RWPE2 (cell line): ENCODE measurements at regions not wholly inside any gene's neighbourhood (a gene's known extent, or its start where the extent isn't known, plus 50 kb on each side); places are given as distances from the start of the nearest gene placed in this dataset.
A peak's percentile ranks its signal among the peaks of the same experiment; 100 is the strongest.
"Not testable (repeated sequence)": the region's sequence is repeated elsewhere in the genome, so short reads cannot be mapped to it uniquely, and the experiment has no call there.

ENCODE experiments used
- ATAC-seq: fragments of 200-7000 bp; cut with Tn5 transposase; 3 replicates; pipeline ENCODE4 v1.9.1; 2021; ENCODE audit warnings: low read depth
- DNase-seq: peaks from one replicate; pipeline ENCODE4 v3.0.0-alpha.2; 2020; ENCODE audit warnings: low spot score
- H3K27ac ChIP-seq: fragments of 450-650 bp; 2 replicates; pipeline ENCODE4 v1.5.1; 2017; ENCODE audit warnings: mild to moderate bottlenecking; ENCODE audit not compliant: poor library complexity, severe bottlenecking
- H3K27me3 ChIP-seq: fragments of 250-450 bp; sonication (Bioruptor Pico); 2 replicates; pipeline ENCODE4 v1.5.1; 2021; ENCODE audit warnings: mild to moderate bottlenecking, moderate library complexity; ENCODE audit not compliant: insufficient read depth, poor library complexity, severe bottlenecking
- H3K36me3 ChIP-seq: fragments of 250-450 bp; sonication (Bioruptor Pico); 2 replicates; pipeline ENCODE4 v1.5.1; 2020; ENCODE audit warnings: low read depth, mild to moderate bottlenecking, moderate library complexity
- H3K4me1 ChIP-seq: fragments of 250-450 bp; sonication (Bioruptor Pico); 2 replicates; pipeline ENCODE4 v1.5.1; 2021; ENCODE audit warnings: mild to moderate bottlenecking, moderate library complexity; ENCODE audit not compliant: insufficient read depth, poor library complexity, severe bottlenecking
- H3K4me3 ChIP-seq: fragments of 250-450 bp; sonication (Bioruptor Pico); 2 replicates; pipeline ENCODE4 v1.5.1; 2021; ENCODE audit warnings: mild to moderate bottlenecking, moderate library complexity; ENCODE audit not compliant: severe bottlenecking
- H3K9me3 ChIP-seq: fragments of 250-450 bp; sonication (Bioruptor Pico); 2 replicates; pipeline ENCODE4 v1.5.1; 2021; ENCODE audit warnings: mild to moderate bottlenecking, moderate library complexity; ENCODE audit not compliant: severe bottlenecking
- TF ChIP-seq, protein P1 (sequence below): fragments of 450-650 bp; IDR thresholded peaks from one replicate; pipeline ENCODE4 v1.5.1; 2017; ENCODE audit warnings: mild to moderate bottlenecking, moderate library complexity; ENCODE audit not compliant: poor library complexity, severe bottlenecking

DNA sequence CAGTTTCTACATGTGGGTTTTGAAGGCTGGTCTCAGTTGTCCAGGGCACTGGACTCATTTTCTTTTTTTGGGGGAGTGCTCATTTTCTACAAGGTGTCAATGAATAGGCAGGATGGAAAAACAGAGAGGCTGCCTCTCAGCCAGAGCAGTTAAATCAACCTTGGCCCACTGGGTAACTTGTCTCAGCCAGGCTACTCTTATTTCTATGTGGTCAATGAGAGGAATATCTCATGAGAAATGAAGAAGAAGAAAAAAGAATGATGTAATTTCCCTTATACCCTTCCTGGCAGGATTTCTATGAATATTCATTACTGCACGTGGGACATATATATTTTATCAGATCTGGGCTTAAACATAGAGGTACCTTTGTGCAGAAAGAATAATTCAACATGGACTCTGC is 155.2 kb upstream of the E2F7 start:
- ATAC-seq: no peak

DNA sequence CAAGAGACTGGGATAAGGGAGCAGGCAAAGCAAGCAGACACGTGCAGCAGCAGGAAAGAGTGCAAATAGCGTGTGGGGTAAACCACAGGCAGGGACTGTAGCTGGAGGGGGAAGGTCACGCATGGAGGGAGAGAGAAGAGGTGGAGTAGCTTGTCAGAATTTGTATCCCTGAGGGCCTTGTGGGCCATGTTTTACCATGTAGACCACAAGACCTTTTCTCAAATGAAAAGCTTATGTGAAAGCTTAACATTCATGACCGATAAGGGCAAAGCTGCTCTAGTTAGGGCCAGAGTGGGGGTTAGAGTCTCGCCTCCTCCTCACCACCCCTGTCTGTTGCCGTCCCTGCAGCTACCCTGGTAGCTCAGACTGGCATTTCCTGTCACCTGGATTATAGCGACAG is 152.9 kb upstream of the E2F7 start:
- no peaks in the 10 kb centered on the region for H3K9me3 ChIP-seq
- no peak overlapping the region for H3K4me3 ChIP-seq
- H3K27me3 ChIP-seq: no peaks in the 10 kb centered on the region
- peaks cover 12% of the 10 kb centered on the region for H3K4me1 ChIP-seq
- TF ChIP-seq, protein P1, sequence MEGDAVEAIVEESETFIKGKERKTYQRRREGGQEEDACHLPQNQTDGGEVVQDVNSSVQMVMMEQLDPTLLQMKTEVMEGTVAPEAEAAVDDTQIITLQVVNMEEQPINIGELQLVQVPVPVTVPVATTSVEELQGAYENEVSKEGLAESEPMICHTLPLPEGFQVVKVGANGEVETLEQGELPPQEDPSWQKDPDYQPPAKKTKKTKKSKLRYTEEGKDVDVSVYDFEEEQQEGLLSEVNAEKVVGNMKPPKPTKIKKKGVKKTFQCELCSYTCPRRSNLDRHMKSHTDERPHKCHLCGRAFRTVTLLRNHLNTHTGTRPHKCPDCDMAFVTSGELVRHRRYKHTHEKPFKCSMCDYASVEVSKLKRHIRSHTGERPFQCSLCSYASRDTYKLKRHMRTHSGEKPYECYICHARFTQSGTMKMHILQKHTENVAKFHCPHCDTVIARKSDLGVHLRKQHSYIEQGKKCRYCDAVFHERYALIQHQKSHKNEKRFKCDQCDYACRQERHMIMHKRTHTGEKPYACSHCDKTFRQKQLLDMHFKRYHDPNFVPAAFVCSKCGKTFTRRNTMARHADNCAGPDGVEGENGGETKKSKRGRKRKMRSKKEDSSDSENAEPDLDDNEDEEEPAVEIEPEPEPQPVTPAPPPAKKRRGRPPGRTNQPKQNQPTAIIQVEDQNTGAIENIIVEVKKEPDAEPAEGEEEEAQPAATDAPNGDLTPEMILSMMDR: no peak
- H3K27ac ChIP-seq: no peak overlapping the region
- DNase-seq: no peak
- no peak for ATAC-seq
- no peaks in the 10 kb centered on the region for H3K36me3 ChIP-seq

More for the DNA sequence above, 155.2 kb upstream of the E2F7 start:
- TF ChIP-seq, protein P1: no peak
- Histone ChIP-seq H3K9me3 (no peaks in the 10 kb centered on the region), H3K27me3 (no peaks in the 10 kb centered on the region), H3K27ac (no peak overlapping the region), H3K4me1 (no peaks in the 10 kb centered on the region), H3K4me3 (no peak overlapping the region), H3K36me3 (no peaks in the 10 kb centered on the region)
- no peak for DNase-seq

DNA sequence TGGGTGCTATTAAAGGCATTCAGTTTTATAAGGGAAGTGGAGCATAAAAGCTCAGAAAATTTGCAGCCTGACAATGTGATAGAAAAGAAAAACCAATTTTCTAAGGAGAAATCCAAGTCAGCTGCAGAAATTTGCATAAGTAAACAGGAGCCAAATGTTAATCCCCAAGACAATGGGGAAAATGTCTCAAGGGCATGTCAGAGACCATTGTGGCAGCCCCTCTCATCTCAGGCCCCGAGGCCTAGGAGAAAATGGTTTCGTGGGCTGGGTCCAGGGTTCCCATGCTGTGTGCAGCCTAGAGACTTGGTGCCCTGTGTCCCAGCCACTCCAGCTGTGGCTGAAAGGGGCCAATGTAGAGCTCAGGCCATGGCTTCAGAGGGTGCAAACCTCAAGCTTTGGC is 150.8 kb upstream of the E2F7 start:
- not testable (repeated sequence) for ATAC-seq, H3K27ac ChIP-seq, H3K4me3 ChIP-seq, H3K9me3 ChIP-seq, DNase-seq, H3K36me3 ChIP-seq, H3K27me3 ChIP-seq
- H3K4me1 ChIP-seq: peaks cover 12% of the 10 kb centered on the region

DNA sequence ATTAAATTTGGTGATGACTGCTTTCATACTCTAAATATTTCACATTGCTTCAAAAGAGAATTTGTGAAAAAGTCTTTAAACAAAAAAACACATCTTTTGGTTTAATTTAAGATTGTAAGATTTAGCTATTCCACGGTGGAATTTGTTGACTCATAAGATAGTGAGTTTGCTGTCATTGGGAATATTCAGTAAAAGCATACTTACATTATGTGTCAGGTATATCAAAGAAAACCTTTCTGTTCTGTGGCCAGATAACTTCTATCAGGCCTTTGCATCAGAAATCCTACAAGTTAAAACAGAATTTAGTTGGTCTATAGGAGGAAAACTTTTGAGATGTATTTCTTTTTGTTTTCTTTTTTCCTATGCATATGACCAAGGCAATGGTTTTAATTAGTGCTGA is 148.8 kb upstream of the E2F7 start:
- Histone ChIP-seq H3K4me3 (no peak overlapping the region), H3K27ac (no peak overlapping the region), H3K4me1 (peaks cover 12% of the 10 kb centered on the region), H3K27me3 (no peaks in the 10 kb centered on the region), H3K36me3 (no peaks in the 10 kb centered on the region), H3K9me3 (no peaks in the 10 kb centered on the region)
- ATAC-seq (peak; percentile 61; the same call in 1 of the 3 replicates), DNase-seq (no peak)
- TF ChIP-seq, protein P1: no peak

DNA sequence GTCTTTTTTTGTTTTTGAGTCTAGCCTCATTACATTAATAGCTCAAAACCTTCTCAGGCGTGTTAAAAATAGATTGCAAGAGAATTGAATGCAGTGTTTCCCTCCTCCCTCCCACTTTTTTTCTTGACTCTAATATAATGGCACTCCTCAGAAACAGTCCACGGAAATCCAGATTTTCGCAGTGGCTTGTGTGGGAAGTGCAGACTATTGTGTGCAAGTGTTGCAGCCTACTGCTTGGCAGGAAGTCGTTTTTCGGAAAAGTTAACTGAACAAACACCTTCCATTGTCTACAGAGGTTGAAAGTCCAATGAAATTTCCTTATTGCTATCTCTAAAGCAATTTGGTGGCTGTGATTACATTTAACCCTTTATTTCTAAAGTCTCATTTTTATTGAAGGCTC is 147.9 kb upstream of the E2F7 start:
- Histone ChIP-seq H3K36me3 (no peaks in the 10 kb centered on the region), H3K27ac (no peak overlapping the region), H3K9me3 (no peaks in the 10 kb centered on the region), H3K4me3 (no peak overlapping the region), H3K27me3 (no peaks in the 10 kb centered on the region), H3K4me1 (peaks cover 12% of the 10 kb centered on the region)
- TF ChIP-seq, protein P1: no peak
- DNase-seq (no peak), ATAC-seq (no peak)
